WTC11 (cell line): ENCODE measurements at regions not wholly inside any gene's neighbourhood (a gene's known extent, or its start where the extent isn't known, plus 50 kb on each side); places are given as distances from the start of the nearest gene placed in this dataset.
A peak's percentile ranks its signal among the peaks of the same experiment; 100 is the strongest.

ENCODE experiments used
- ATAC-seq: fragments of 200-7000 bp; cut with Tn5 transposase; 2 replicates; pipeline ENCODE4 v1.10.0; 2021; ENCODE audit warnings: mild to moderate bottlenecking, moderate library complexity
- CTCF ChIA-PET: fragments of 300-600 bp; sonication (Branson Sonifier 250); formaldehyde crosslinking; loops from one replicate; lab custom pipeline; 2021; ENCODE audit warnings: antibody characterized with exemption; lab: Charles Lee
- POLR2A ChIA-PET: fragments of 350-600 bp; sonication (Branson Sonifier 250); formaldehyde crosslinking; loops from one replicate; lab custom pipeline; 2021; ENCODE audit warnings: antibody characterized with exemption; lab: Charles Lee
- DNase-seq: peaks from one replicate; pipeline ENCODE4 v3.0.0; 2021; ENCODE audit warnings: low spot score
- H3K27ac Mint-ChIP-seq: 2 replicates; pipeline ENCODE4 v1.8.0; 2021; ENCODE audit warnings: mixed read lengths
- H3K27me3 Mint-ChIP-seq: 2 replicates; pipeline ENCODE4 v1.8.0; 2021; ENCODE audit warnings: low read depth, mild to moderate bottlenecking, moderate library complexity, mixed read lengths
- H3K36me3 Mint-ChIP-seq: 2 replicates; pipeline ENCODE4 v1.8.0; 2021; ENCODE audit warnings: mixed read lengths
- H3K4me1 Mint-ChIP-seq: 2 replicates; pipeline ENCODE4 v1.8.0; 2022; ENCODE audit warnings: mixed read lengths
- H3K4me3 Mint-ChIP-seq: 2 replicates; pipeline ENCODE4 v1.8.0; 2021; ENCODE audit warnings: mild to moderate bottlenecking, moderate library complexity, mixed read lengths
- H3K9me3 Mint-ChIP-seq: 2 replicates; pipeline ENCODE4 v1.8.0; 2021; ENCODE audit warnings: mixed read lengths
- ATF3 ChIP-seq: sonication (generic); formaldehyde crosslinking; conservative IDR thresholded peaks from 2 replicates; pipeline ENCODE4 v1.8.1; 2022; ENCODE audit warnings: mild to moderate bottlenecking, missing genetic modification reagents
- CDX4 ChIP-seq: fragments of 250-450 bp; sonication (Bioruptor Pico); IDR thresholded peaks from 2 replicates; pipeline ENCODE4 v1.9.0; 2021; ENCODE audit warnings: moderate library complexity, mild to moderate bottlenecking, inconsistent platforms, borderline replicate concordance
- MXD4 ChIP-seq: fragments of 250-450 bp; sonication (Bioruptor Pico); IDR thresholded peaks from 2 replicates; pipeline ENCODE4 v1.8.0; 2021; ENCODE audit warnings: mild to moderate bottlenecking, moderate library complexity, borderline replicate concordance
- NR3C1 ChIP-seq: sonication (generic); formaldehyde crosslinking; conservative IDR thresholded peaks from 2 replicates; pipeline ENCODE4 v1.8.1; 2023; ENCODE audit warnings: low read depth, mild to moderate bottlenecking, missing genetic modification reagents
- TEAD4 ChIP-seq: sonication (generic); formaldehyde crosslinking; IDR thresholded peaks from 2 replicates; pipeline ENCODE4 v1.8.0; 2022; ENCODE audit warnings: mild to moderate bottlenecking, missing genetic modification reagents
- USF2 ChIP-seq: sonication (generic); formaldehyde crosslinking; IDR thresholded peaks from 2 replicates; pipeline ENCODE4 v1.8.1; 2023; ENCODE audit warnings: mild to moderate bottlenecking, missing genetic modification reagents, moderate library complexity
- ZBTB21 ChIP-seq: sonication (generic); formaldehyde crosslinking; IDR thresholded peaks from 2 replicates; pipeline ENCODE4 v1.8.1; 2023; ENCODE audit warnings: mild to moderate bottlenecking, missing genetic modification reagents, borderline replicate concordance
- ZNF121 ChIP-seq: sonication (generic); formaldehyde crosslinking; IDR thresholded peaks from 2 replicates; pipeline ENCODE4 v1.8.0; 2023; ENCODE audit warnings: missing genetic modification reagents
- TF ChIP-seq, protein P1 (sequence below): fragments of 200-600 bp; IDR thresholded peaks from 2 replicates; pipeline ENCODE4 v1.8.0; 2022; ENCODE audit warnings: antibody characterized with exemption
- TF ChIP-seq, protein P2 (sequence below): sonication (generic); formaldehyde crosslinking; IDR thresholded peaks from 2 replicates; pipeline ENCODE4 v1.8.0; 2022; ENCODE audit warnings: mild to moderate bottlenecking, missing genetic modification reagents

GRCh38 chr18:75480487-75480886, 53.0 kb upstream of the SMIM21 start:
- Mint-ChIP-seq H3K36me3 (peaks cover 34% of the 10 kb centered on the region), H3K4me3 (no peak overlapping the region), H3K9me3 (peaks cover 49% of the 10 kb centered on the region), H3K4me1 (peaks cover 9% of the 10 kb centered on the region), H3K27me3 (no peaks in the 10 kb centered on the region), H3K27ac (no peak overlapping the region)
- DNase-seq: no peak
- no peak for ATAC-seq
- CTCF ChIA-PET: no interaction called here
- POLR2A ChIA-PET: no interaction called here
- no peak for TF ChIP-seq NR3C1 (CRISPR knock-in tag)

DNA sequence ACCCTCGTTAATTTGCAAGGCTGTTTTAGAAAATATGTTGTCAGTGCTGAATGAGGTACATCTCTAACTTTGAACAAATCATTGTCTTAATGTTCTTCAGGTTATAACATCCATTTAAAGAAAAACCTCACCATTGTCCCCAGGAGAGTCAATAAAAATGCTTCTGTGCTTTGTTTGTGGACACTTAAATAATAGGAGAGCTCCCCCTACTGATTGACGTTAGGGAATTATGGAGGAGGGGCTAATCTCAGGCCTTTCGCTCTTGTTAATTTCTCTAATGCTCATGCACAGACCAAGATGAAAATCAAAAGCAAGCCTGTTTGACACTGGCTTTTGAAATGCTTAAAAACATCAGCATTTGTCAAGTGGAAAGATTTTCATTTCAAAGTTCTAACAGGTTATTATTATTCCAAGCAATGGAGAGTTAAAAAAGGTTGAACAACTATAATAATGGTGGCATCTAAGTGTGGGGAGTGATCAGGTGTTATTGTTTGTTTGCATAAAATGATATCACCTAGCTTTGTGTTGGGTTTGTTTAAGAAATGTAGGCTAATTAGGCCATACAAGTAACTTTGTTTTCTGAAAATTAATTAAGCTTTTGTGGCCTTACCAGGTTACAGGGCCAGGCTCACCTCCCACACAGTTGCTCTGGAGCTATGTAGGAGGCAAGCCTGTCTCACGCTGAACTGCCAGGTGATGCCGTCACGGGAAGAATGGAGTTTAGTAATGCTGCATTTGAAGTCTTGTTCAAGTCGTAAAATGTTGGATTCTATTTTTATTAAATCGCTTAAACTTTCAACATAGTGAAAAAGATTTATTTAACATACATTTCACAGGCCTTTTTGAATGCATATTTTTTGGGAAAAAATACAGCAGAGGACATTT, 51.7 kb upstream of the SMIM21 start:
- Mint-ChIP-seq H3K36me3 (peaks cover 26% of the 10 kb centered on the region), H3K4me3 (no peak overlapping the region), H3K27ac (no peak overlapping the region), H3K9me3 (peaks cover 39% of the 10 kb centered on the region), H3K4me1 (peaks cover 12% of the 10 kb centered on the region), H3K27me3 (no peaks in the 10 kb centered on the region)
- TF ChIP-seq, protein P1, sequence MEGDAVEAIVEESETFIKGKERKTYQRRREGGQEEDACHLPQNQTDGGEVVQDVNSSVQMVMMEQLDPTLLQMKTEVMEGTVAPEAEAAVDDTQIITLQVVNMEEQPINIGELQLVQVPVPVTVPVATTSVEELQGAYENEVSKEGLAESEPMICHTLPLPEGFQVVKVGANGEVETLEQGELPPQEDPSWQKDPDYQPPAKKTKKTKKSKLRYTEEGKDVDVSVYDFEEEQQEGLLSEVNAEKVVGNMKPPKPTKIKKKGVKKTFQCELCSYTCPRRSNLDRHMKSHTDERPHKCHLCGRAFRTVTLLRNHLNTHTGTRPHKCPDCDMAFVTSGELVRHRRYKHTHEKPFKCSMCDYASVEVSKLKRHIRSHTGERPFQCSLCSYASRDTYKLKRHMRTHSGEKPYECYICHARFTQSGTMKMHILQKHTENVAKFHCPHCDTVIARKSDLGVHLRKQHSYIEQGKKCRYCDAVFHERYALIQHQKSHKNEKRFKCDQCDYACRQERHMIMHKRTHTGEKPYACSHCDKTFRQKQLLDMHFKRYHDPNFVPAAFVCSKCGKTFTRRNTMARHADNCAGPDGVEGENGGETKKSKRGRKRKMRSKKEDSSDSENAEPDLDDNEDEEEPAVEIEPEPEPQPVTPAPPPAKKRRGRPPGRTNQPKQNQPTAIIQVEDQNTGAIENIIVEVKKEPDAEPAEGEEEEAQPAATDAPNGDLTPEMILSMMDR: peak; percentile 33; the same call in 1 of the 2 replicates
- no peak for TF ChIP-seq ZNF121 (CRISPR knock-in tag)
- TF ChIP-seq TEAD4 (CRISPR knock-in tag): no peak
- TF ChIP-seq ATF3: no peak
- DNase-seq: no peak
- ATAC-seq: peak; percentile 80
- ChIA-PET CTCF (interaction anchor here (0.7 to 1.4 kb wide), 3 partner anchors 17 to 248 kb away, joined by 3 to 5 read pairs (median 4); no protein-coding TSS in a partner anchor), POLR2A (no interaction called here)

- TF ChIP-seq CDX4 (CRISPR knock-in tag) (no peak), USF2 (CRISPR knock-in tag) (peak; percentile 42), ZBTB21 (no peak), MXD4 (CRISPR knock-in tag) (no peak)
- TF ChIP-seq, protein P2, sequence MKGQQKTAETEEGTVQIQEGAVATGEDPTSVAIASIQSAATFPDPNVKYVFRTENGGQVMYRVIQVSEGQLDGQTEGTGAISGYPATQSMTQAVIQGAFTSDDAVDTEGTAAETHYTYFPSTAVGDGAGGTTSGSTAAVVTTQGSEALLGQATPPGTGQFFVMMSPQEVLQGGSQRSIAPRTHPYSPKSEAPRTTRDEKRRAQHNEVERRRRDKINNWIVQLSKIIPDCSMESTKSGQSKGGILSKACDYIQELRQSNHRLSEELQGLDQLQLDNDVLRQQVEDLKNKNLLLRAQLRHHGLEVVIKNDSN (CRISPR knock-in tag): peak; percentile 59; the same call in 1 of the 2 replicates
- peaks cover 16% of the 10 kb centered on the region for H3K4me1 Mint-ChIP-seq
- ATAC-seq: peak; percentile 62
- peaks cover 26% of the 10 kb centered on the region for H3K9me3 Mint-ChIP-seq
- DNase-seq: no peak
- no peaks in the 10 kb centered on the region for H3K27me3 Mint-ChIP-seq
- ChIA-PET CTCF (interaction anchor here (1.4 kb wide), 1 partner anchor 18 kb away, joined by 5 read pairs; no protein-coding TSS in a partner anchor), POLR2A (no interaction called here)
- H3K27ac Mint-ChIP-seq: no peak overlapping the region
- H3K4me3 Mint-ChIP-seq: no peak overlapping the region
- H3K36me3 Mint-ChIP-seq: peaks cover 15% of the 10 kb centered on the region
These were observed 50.4 kb upstream of the SMIM21 start for GRCh38 chr18:75477900-75478299.
